HG03354 (cell line): ENCODE measurements at regions not wholly inside any gene's neighbourhood (a gene's known extent, or its start where the extent isn't known, plus 50 kb on each side); places are given as distances from the start of the nearest gene placed in this dataset.
"Not testable (repeated sequence)": the region's sequence is repeated elsewhere in the genome, so short reads cannot be mapped to it uniquely, and the experiment has no call there.

Source experiments
- ATAC-seq: cut with Tn5 transposase; IDR thresholded peaks from one replicate; pipeline ENCODE4 v1.9.1; 2021; ENCODE audit warnings: mild to moderate bottlenecking; ENCODE audit not compliant: unreplicated experiment, poor library complexity, severe bottlenecking

- not testable (repeated sequence) for ATAC-seq
Observed at GRCh38 chr1:146530958-146531357, 302.1 kb upstream of the NOTCH2NLA start.

- not testable (repeated sequence) for ATAC-seq
Observed at GRCh38 chr1:146522812-146523211, 294.0 kb upstream of the NOTCH2NLA start.

GRCh38 chr1:146522345-146522744 is 293.5 kb upstream of the NOTCH2NLA start:
- not testable (repeated sequence) for ATAC-seq

GRCh38 chr1:146521804-146522203 is 293.0 kb upstream of the NOTCH2NLA start:
- not testable (repeated sequence) for ATAC-seq

- ATAC-seq: not testable (repeated sequence)
Observed at GRCh38 chr1:146513754-146514153, 284.9 kb upstream of the NOTCH2NLA start.

GRCh38 chr1:146511047-146511777 is 282.4 kb upstream of the NOTCH2NLA start:
- ATAC-seq: not testable (repeated sequence)

- ATAC-seq: not testable (repeated sequence)
Observed at GRCh38 chr1:146510248-146510983, 281.6 kb upstream of the NOTCH2NLA start.

- not testable (repeated sequence) for ATAC-seq
Observed at GRCh38 chr1:146504121-146504520, 275.3 kb upstream of the NOTCH2NLA start.

GRCh38 chr1:146487555-146487954 is 258.7 kb upstream of the NOTCH2NLA start:
- ATAC-seq: not testable (repeated sequence)

GRCh38 chr1:146487155-146487554 is 258.3 kb upstream of the NOTCH2NLA start:
- ATAC-seq: not testable (repeated sequence)

- not testable (repeated sequence) for ATAC-seq
Observed at GRCh38 chr1:146486300-146487014, 257.6 kb upstream of the NOTCH2NLA start.

GRCh38 chr1:146484195-146484594 is 255.4 kb upstream of the NOTCH2NLA start:
- ATAC-seq: not testable (repeated sequence)

GRCh38 chr1:146479188-146479587 is 250.4 kb upstream of the NOTCH2NLA start:
- not testable (repeated sequence) for ATAC-seq

GRCh38 chr1:146478125-146478720 is 249.4 kb upstream of the NOTCH2NLA start:
- ATAC-seq: not testable (repeated sequence)

GRCh38 chr1:146475086-146475485 is 246.3 kb upstream of the NOTCH2NLA start:
- ATAC-seq: not testable (repeated sequence)

GRCh38 chr1:146474216-146474615 is 245.4 kb upstream of the NOTCH2NLA start:
- ATAC-seq: not testable (repeated sequence)

GRCh38 chr1:146472192-146472861 is 243.5 kb upstream of the NOTCH2NLA start:
- ATAC-seq: peak; percentile 84

- ATAC-seq: not testable (repeated sequence)
Observed at GRCh38 chr1:146459939-146460338, 231.1 kb upstream of the NOTCH2NLA start.

GRCh38 chr1:146459308-146459707 is 230.5 kb upstream of the NOTCH2NLA start:
- ATAC-seq: not testable (repeated sequence)
